Hippocampal formation (tissue), 2 donors: ENCODE measurements at regions not wholly inside any gene's neighbourhood (a gene's known extent, or its start where the extent isn't known, plus 50 kb on each side); places are given as distances from the start of the nearest gene placed in this dataset.
"Not testable (repeated sequence)": the region's sequence is repeated elsewhere in the genome, so short reads cannot be mapped to it uniquely, and the experiment has no call there.

ENCODE experiments used
- DNase-seq, 2 donors: peaks; one replicate each; lab custom pipeline; 2025; lab: John Stamatoyannopoulos, UW

DNA sequence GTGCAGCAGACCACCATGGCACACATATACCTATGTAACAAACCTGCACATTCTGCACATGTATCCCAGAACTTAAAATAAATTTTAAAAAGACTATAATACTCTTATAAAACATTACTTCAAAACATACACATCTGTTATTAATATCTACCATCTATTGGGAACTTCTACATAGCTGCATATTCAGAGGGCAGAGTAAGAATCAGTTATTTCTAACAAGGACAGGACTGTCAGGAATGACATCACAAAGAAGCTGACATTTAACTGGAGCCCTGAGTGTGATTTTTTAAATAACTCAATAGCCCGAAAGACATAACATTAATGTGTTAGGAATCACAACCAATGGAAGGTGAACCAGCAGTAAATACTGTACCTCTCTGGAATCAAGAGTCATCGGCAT lies 276.7 kb upstream of the ECI2 start:
- no peak for DNase-seq

GRCh38 chr6:4407710-4408109 lies 272.3 kb upstream of the ECI2 start:
- DNase-seq: not testable (repeated sequence)

DNA sequence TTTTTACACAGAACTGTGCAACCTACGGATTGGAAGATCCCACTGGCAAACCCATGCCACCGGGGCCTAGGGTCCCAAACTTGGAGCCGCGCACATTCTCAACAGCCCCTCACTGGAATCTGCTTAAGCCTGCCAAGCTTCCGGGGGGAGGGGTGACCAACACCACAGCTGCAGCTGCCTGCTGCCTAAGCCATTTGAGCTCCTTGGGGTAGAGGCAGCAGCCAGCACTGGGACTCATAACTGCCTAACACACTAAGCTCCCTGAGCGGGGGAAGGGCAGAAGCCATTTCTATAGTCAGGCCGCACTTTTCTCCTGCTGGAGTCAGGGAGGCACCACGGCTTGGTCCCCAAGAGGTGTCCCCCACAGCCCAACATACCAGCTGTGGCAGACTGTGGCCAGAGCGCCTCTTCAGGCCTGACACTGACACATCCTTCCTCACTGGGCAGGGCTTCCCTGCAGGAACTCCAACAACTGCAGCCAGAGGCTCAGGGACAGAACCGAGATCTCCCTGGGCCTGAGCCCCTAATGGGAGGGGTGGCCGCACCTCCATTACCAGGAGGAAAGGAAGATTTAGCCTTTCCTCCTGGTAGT lies 270.3 kb upstream of the ECI2 start:
- no peak for DNase-seq

- no peak for DNase-seq
Measured at GRCh38 chr6:4404415-4404814, 269.0 kb upstream of the ECI2 start.

DNA sequence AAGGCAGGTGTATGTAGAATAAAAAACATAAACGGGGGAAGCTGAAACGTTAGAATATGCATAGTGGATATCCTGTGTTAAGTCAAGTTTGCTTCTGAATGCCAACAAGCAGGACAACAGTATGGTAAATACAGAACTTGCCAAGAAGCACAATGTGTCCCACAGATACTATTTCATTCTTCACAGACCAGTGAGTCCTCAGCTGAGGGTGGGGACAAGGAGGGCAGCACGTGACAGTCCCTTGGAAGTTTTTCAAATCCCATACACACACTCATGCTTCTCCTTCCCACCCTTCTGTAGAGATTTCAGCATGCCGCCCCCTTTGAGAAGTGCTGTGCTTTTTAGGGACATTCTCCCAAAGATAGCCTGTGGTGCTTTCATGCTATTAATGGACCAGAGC lies 268.5 kb upstream of the ECI2 start:
- no peak for DNase-seq

DNA sequence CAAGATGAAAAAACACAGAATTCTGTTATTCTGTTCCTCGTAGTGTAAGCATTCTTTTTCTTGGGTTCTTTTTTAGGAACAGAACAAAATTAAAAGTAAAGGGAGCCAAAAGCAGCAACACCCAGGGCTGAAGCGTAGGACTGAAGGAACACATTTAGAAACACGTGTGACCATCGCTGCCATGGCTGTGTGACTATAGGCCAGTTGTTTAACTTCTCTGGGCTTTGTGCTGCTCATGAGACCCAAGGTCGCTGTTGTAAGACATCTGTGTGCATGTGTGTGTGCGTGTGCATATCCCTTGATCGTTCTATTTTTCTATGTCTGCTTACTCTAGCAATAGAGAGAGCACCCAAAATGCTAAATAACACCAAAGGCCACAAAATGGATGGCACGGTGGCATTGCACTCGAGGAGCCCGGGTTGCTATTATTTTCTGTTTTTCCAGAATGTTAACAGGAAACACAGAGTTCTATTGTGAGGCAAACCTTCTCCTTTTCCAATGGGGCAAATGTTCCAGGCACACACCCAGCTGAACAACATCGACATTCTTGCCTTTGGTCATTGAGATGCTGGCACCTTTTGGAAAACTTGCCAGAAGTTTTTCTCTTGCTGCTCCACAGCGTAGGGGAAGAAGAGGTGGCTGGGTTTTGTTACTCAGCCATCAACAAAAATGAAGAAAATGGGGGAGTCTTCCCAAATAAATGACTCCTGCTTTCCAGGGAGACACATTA lies 267.8 kb upstream of the ECI2 start:
- DNase-seq: no peak

DNA sequence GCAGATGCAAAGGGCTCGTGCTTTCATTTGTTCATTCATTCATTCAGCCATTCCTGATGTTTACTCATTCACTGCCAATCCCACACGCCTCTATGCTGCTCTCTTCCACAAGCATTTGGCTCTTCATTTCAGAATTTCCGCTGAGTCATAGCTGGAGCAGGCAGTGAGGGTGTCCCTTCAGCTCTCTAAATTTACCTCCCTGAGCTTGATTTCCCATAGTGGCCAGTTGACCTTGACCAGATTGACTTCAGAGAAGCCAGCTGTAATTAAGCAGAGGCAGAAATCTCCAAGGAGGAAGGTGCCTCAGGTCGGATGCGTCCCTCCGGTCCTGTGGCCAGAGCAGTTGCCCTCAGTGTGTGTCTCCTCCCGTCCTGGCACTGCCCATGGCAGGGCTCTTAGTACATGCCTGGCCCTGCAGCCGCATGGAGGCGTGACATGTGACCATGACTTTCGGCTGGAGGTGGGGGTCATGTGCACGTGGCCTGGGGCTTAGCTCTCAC lies 267.2 kb upstream of the ECI2 start:
- DNase-seq: no peak

DNA sequence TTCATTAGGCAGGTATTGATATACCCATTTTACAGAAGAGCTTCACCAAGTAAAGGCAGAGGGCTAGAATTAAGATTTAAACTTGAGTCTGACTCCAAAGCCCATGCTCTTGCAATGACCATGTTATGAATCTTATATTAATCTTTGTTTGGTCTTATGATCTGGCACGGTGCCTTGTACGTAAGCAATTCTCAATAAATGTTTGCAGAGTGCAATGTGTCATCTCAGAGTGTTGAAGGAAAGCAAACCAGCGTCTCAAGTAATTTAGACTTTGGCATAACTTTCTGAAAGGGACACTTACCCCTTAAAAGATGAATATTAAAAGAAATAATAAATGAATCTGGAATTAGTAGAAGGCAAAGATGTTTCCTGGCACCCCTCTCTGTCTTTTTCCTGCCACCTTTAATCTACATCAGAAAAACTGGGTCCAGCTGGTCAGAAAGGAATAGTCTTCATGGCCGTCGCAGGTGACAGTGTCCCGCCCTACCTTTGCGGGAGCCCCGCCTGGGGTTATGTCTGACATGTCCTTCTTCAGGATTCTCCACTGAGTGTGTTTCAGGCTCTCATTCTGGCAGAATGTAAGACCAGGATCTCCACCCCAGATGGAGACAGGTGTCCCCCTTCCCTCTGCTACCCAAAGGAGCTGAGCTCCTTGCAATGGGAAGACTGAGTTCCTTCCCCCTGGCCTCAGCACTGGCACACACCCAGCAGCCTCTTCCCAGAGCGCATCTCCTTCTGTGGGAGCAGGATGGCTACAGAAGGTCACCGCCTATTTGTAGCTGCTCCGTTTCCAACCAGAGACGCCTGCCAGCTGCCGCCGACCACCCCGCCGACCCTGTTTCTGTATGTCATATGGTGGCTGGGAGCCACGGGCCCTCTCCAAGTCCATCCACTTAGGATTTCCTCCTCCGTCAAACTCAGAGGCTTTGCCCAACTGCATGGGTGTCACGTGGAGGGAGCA lies 266.3 kb upstream of the ECI2 start:
- DNase-seq: no peak

- no peak for DNase-seq
Measured at GRCh38 chr6:4399656-4400055, 264.3 kb upstream of the ECI2 start.

DNA sequence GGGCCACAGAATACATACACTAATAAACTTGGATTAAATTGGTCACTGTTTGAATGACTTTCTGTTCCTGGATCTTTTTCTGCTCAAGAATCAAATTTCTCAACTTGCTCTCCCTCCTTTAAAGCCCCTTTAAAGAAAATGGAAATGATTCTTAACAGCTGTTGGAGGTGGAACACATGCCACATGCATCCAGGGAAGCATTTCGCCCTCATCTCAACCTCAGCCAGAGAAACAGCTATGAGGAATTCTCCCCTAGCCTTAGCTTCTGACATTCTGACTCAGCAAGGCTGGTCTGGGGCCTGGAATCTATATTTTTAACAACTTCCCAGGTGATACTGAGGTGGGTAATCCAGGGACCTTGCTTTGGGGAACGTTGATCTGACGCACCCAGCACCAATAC lies 263.4 kb upstream of the ECI2 start:
- no peak for DNase-seq

DNA sequence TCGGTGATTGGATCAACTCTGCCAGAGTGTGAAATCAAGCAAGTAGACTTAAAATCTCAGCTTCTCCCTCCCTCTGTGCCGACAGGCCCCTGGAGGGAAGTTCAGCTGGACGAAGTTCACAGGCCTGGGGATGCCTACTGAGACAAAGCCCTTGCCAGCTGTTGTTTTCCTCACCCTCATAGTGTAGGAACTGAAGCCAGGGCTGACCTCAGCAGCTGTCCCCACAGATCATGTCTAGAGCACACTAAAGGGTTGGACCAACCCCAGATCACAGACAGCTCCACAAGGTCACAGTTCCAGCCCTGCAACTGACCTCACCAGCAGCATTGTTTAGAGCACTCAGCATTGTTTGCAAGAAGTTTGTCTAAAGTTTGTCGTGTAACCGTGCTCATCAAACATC lies 261.9 kb upstream of the ECI2 start:
- peak; percentile 26 to 45 for DNase-seq

DNA sequence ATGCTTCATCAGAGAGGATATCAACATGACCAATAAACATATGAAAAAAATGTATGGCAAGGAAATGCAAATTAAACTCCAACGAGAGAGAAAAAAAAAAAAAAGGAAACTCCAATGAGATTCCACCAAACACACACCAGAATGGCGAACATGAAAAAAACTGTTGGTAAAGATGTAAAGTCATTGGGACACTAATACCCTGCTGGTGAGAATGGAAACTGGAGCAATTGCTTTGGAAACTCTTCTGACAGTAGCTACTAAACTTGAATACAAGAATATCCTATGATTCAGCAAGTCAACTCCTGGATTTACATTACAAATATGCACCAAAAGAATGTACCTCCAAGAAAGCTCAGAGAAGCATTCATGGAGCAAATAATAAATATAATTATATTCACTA lies 260.7 kb upstream of the ECI2 start:
- no peak for DNase-seq

DNA sequence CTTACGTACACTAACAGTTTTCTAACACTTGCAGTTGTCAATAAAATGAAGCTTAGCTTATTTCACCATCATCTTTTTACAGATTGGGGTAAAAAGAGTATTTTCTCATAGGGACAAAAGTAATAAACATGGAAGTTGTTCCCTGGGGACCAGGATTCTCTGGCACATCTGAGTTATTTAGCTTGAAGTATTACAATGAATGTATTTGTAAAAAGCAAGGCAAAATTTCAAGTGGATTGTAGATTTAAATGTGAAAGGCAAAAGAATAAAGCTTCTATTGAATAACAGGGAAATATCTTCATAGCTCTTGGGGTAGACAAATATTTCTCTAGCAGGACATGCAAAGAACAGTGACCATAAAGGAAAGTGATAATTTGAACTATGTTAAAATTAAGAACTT lies 260.0 kb upstream of the ECI2 start:
- no peak for DNase-seq

DNA sequence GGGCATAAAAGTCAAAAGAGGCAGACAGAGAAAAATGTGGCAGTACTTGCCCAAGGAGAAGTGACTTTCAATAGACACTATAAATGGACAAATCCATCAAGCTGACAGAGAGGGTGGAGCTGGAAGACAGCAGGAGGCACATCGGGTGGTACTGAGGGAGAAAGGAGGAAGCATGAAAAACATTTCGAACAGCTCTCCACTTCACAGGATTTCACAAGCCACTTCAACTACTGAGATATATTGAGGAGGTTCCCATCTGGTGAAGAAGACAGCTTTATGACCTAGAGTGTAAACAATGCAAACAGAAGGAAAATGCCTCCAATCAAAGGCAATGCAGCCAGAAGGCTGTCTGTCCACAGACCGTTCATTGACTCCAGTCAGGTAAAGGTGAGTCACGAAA lies 259.4 kb upstream of the ECI2 start:
- DNase-seq: no peak

GRCh38 chr6:4388675-4389074 lies 253.3 kb upstream of the ECI2 start:
- no peak for DNase-seq

GRCh38 chr6:4384656-4385055 lies 249.3 kb upstream of the ECI2 start:
- no peak for DNase-seq

GRCh38 chr6:4383910-4384638 lies 248.7 kb upstream of the ECI2 start:
- DNase-seq: no peak

GRCh38 chr6:4382362-4382853 lies 247.0 kb upstream of the ECI2 start:
- DNase-seq: no peak

DNA sequence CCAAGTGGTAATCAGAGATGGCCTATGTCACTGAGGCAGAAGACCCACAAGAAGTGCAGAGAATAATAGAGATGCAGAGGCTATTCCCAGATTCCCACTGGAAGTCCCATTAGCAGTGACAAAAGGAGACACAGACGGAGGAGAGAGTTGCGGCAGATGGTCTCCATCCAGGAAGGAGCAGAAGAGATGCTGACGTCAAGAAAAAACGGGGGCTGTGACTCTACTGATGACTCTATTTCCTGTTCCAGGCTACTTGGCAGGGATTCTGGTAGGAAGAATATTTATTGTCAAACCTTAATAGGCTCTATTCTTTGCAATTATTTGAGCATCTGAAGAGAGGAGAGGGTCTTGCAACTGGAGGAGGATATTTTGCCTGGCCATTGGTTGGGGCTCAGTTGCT lies 246.0 kb upstream of the ECI2 start:
- DNase-seq: no peak

- no peak for DNase-seq
Measured at GRCh38 chr6:4380881-4381281, 245.5 kb upstream of the ECI2 start.

- no peak for DNase-seq
Measured at GRCh38 chr6:4379958-4380357, 244.6 kb upstream of the ECI2 start.
